Astrocyte (in vitro differentiated cells and primary cell): ENCODE measurements at regions not wholly inside any gene's neighbourhood (a gene's known extent, or its start where the extent isn't known, plus 50 kb on each side); places are given as distances from the start of the nearest gene placed in this dataset.

ENCODE experiments used
- DNase-seq: peaks from one replicate; pipeline ENCODE4 v3.0.0-alpha.2; 2010; ENCODE audit warnings: low read depth
- FAIRE-seq: peaks from 2 replicates; lab custom pipeline; 2011; peaks lifted over from hg19 to GRCh38; lab: Jason Lieb, UNC
- H2AFZ ChIP-seq: 2 replicates; pipeline ENCODE4 v1.6.0; 2012; ENCODE audit warnings: low read depth, low read length, inconsistent platforms
- H3K27ac ChIP-seq: 2 replicates; pipeline ENCODE4 v1.5.1; 2011; ENCODE audit warnings: low read depth, low read length, inconsistent platforms
- H3K27me3 ChIP-seq: 2 replicates; pipeline ENCODE4 v1.6.0; 2011; ENCODE audit warnings: low read length, inconsistent platforms; ENCODE audit not compliant: insufficient read depth
- H3K36me3 ChIP-seq: 2 replicates; pipeline ENCODE4 v1.5.1; 2011; ENCODE audit warnings: low read length, inconsistent platforms; ENCODE audit not compliant: insufficient read depth
- H3K4me1 ChIP-seq: 2 replicates; pipeline ENCODE4 v1.5.1; 2011; ENCODE audit warnings: low read length, inconsistent platforms; ENCODE audit not compliant: insufficient read depth
- H3K4me2 ChIP-seq: 2 replicates; pipeline ENCODE4 v1.6.0; 2012; ENCODE audit warnings: low read length, inconsistent platforms
- H3K4me3 ChIP-seq: 2 replicates; pipeline ENCODE4 v1.5.1; 2011; ENCODE audit warnings: low read depth, mild to moderate bottlenecking, low read length, inconsistent platforms; ENCODE audit not compliant: insufficient read depth
- H3K79me2 ChIP-seq: 2 replicates; pipeline ENCODE4 v1.6.0; 2012; ENCODE audit warnings: mild to moderate bottlenecking, low read length, inconsistent platforms; ENCODE audit not compliant: insufficient read depth
- H3K9ac ChIP-seq: 2 replicates; pipeline ENCODE4 v1.6.0; 2012; ENCODE audit warnings: mild to moderate bottlenecking, low read length, inconsistent platforms
- H3K9me3 ChIP-seq: 2 replicates; pipeline ENCODE4 v1.5.1; 2012; ENCODE audit warnings: low read depth, mild to moderate bottlenecking, low read length, inconsistent platforms; ENCODE audit not compliant: insufficient read depth
- H4K20me1 ChIP-seq: 2 replicates; pipeline ENCODE4 v1.6.0; 2012; ENCODE audit warnings: low read length, inconsistent platforms; ENCODE audit not compliant: insufficient read depth
- H3K27ac Mint-ChIP-seq: one replicate; pipeline ENCODE4 v1.8.0; 2021; ENCODE audit warnings: mild to moderate bottlenecking, mixed read lengths; ENCODE audit not compliant: unreplicated experiment
- H3K27me3 Mint-ChIP-seq: one replicate; pipeline ENCODE4 v1.8.0; 2021; ENCODE audit warnings: low read depth, mixed read lengths; ENCODE audit not compliant: unreplicated experiment
- H3K36me3 Mint-ChIP-seq: one replicate; pipeline ENCODE4 v1.8.0; 2021; ENCODE audit warnings: low read depth, mixed read lengths; ENCODE audit not compliant: unreplicated experiment
- H3K4me1 Mint-ChIP-seq: one replicate; pipeline ENCODE4 v1.8.0; 2021; ENCODE audit warnings: low read depth, mixed read lengths; ENCODE audit not compliant: unreplicated experiment
- H3K4me3 Mint-ChIP-seq: one replicate; pipeline ENCODE4 v1.8.0; 2021; ENCODE audit warnings: mild to moderate bottlenecking, moderate library complexity, mixed read lengths; ENCODE audit not compliant: unreplicated experiment
- H3K9me3 Mint-ChIP-seq: one replicate; pipeline ENCODE4 v1.8.0; 2021; ENCODE audit warnings: mild to moderate bottlenecking, mixed read lengths; ENCODE audit not compliant: unreplicated experiment
- CTCF ChIP-seq: IDR thresholded peaks from 2 replicates; pipeline ENCODE4 v1.5.1; 2011; ENCODE audit warnings: low read depth, mild to moderate bottlenecking, inconsistent platforms, low read length, moderate library complexity; ENCODE audit not compliant: insufficient read depth
- EZH2 ChIP-seq: IDR thresholded peaks from 2 replicates; pipeline ENCODE4 v1.6.1; 2012; ENCODE audit warnings: mild to moderate bottlenecking, low read length, inconsistent platforms; ENCODE audit not compliant: insufficient read depth

DNA sequence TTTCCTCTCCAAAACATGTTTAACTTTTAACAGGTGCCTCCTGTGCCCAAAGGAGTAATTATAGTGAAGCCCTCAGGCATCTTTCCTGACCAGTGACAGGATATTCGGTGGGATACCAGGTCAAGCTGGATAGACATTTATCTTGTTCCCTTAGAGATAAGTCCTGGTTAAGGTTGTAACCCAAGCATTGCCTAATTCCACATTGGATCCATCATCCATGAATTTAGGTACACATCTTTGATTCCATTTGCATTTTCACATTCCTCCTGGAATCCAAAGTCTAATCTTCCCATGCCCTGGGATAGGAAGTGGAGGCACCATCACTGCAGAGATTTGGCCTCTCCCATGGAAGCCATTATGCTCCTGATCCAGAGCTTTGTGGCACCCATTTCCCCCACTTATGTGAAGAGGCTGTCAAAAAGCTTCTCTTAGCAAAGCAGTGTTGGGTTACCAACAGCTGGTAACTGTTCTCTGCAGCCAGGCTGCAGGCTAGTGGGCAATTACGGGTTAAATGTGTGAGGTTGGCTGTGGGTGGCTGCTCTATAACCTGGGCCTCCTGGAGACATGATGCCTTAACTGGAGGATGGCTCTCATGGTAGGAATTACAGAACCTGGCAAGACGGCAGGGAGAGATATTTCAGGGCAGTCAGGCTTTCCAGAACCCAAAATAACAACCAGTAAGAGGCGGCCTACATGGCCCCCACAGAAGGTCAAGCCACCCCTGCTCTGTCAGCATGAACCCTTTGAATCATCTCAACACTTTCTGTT, 96.9 kb upstream of the VGLL2 start:
- H3K9me3 ChIP-seq = peaks cover 2% of the 10 kb centered on the region
- FAIRE-seq = no peak
- Mint-ChIP-seq H3K9me3 (no peaks in the 10 kb centered on the region), H3K27ac (peak overlapping the region; percentile 95), H3K36me3 (no peaks in the 10 kb centered on the region), H3K4me1 (peaks cover 38% of the 10 kb centered on the region), H3K27me3 (no peaks in the 10 kb centered on the region), H3K4me3 (no peak overlapping the region)
- no peak overlapping the region for H3K27ac ChIP-seq
- no peak overlapping the region for H2AFZ ChIP-seq
- DNase-seq = no peak
- no peaks in the 10 kb centered on the region for H3K4me1 ChIP-seq
- no peak overlapping the region for H3K4me3 ChIP-seq
- H3K79me2 ChIP-seq = no peaks in the 10 kb centered on the region
- no peak overlapping the region for H3K9ac ChIP-seq
- H3K36me3 ChIP-seq = no peaks in the 10 kb centered on the region
- H4K20me1 ChIP-seq = no peaks in the 10 kb centered on the region
- no peaks in the 10 kb centered on the region for H3K27me3 ChIP-seq
- no peak overlapping the region for H3K4me2 ChIP-seq
- TF ChIP-seq EZH2 = no peak
- TF ChIP-seq CTCF = no peak

DNA sequence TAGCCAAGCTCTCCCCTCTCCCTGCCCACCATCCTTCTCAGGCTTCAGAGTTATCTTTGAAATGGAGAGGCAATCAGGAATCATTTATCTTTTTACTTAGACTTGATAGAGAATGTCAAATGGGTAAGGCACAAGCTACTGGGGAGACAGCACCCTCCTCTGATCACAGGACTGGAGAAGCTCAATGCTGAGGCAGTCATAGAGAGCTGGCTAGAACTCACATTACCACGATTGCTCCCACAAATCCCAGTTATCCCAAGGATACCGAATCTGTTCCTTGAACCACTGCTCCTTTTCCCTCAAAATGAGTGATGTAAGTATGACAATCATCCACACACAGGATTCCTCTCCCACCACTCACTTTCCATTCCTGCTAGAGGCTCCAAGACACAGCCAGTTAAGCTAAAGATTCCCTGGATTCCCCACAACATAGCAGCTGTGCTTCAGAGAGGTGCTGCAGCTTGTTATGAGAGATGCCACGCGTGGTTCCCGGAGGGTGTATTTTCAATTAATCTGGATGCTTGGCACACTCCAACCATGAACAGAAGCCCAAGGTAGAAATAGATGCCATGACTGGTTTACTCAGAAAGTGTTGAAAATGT, 96.2 kb upstream of the VGLL2 start:
- Histone ChIP-seq H3K9ac (no peak overlapping the region), H2AFZ (no peak overlapping the region), H3K4me3 (no peak overlapping the region), H4K20me1 (no peaks in the 10 kb centered on the region), H3K36me3 (no peaks in the 10 kb centered on the region), H3K27me3 (no peaks in the 10 kb centered on the region), H3K79me2 (no peaks in the 10 kb centered on the region), H3K4me1 (no peaks in the 10 kb centered on the region), H3K9me3 (peaks cover 2% of the 10 kb centered on the region), H3K4me2 (no peak overlapping the region), H3K27ac (no peak overlapping the region)
- TF ChIP-seq CTCF (no peak), EZH2 (no peak)
- H3K27ac Mint-ChIP-seq = peak overlapping the region; percentile 95
- no peaks in the 10 kb centered on the region for H3K9me3 Mint-ChIP-seq
- DNase-seq (no peak), FAIRE-seq (no peak)
- no peaks in the 10 kb centered on the region for H3K27me3 Mint-ChIP-seq
- peaks cover 38% of the 10 kb centered on the region for H3K4me1 Mint-ChIP-seq
- H3K36me3 Mint-ChIP-seq = no peaks in the 10 kb centered on the region
- no peak overlapping the region for H3K4me3 Mint-ChIP-seq
